ENCODE measurements at regions not wholly inside any gene's neighbourhood (a gene's known extent, or its start where the extent isn't known, plus 50 kb on each side); places are given as distances from the start of the nearest gene placed in this dataset.

- TF ChIP-seq CTCF (IDR thresholded peaks at IDR 0.05) (no peak), POLR2A (IDR thresholded peaks at IDR 0.05) (no peak)
These were observed 437.0 kb upstream of the KCNMB2 start for GRCh38 chr3:178099274-178099673.

Data from ovary (tissue), 3 donors.